Pancreas (tissue), 10 donors: ENCODE measurements at regions not wholly inside any gene's neighbourhood (a gene's known extent, or its start where the extent isn't known, plus 50 kb on each side); places are given as distances from the start of the nearest gene placed in this dataset.

Experiments
- ATAC-seq, 4 donors: fragments of 200-7000 bp; cut with Tn5 transposase; one replicate each; pipeline versions ENCODE4 v1.8.0 to v1.9.1; 2020; ENCODE audit warnings: mild to moderate bottlenecking in 4 of 4, moderate library complexity in 4 of 4
- DNase-seq, 6 donors: peaks; one replicate each; pipeline ENCODE4 v3.0.0-alpha.2; 2020
- FAIRE-seq: peaks from 2 replicates; lab custom pipeline; 2012; peaks lifted over from hg19 to GRCh38; lab: Jason Lieb, UNC
- H3K27ac ChIP-seq, 4 donors: fragments of 200-600 bp; sonication (generic); 1 replicate in 3 of 4; 2 replicates in 1 of 4; pipeline versions ENCODE4 v1.5.0 to v1.8.0; 2020
- H3K27me3 ChIP-seq, 4 donors: fragments of 200-600 bp; one replicate each; pipeline ENCODE4 v1.8.0; 2021
- H3K36me3 ChIP-seq, 3 donors: fragments of 200-600 bp; sonication (generic) in 1 of 3; one replicate each; pipeline versions ENCODE4 v1.5.0 to v1.8.0; 2020 to 2021
- H3K4me1 ChIP-seq, 3 donors: fragments of 200-600 bp; one replicate each; pipeline ENCODE4 v1.8.0; 2021
- H3K4me3 ChIP-seq, 4 donors: fragments of 200-600 bp; sonication (generic) in 2 of 4; one replicate each; pipeline versions ENCODE4 v1.5.0 to v1.8.0; 2020 to 2021
- H3K9me3 ChIP-seq, 4 donors: fragments of 200-600 bp; one replicate each; pipeline ENCODE4 v1.8.0; 2021
- WGBS, 2 donors: extraction: QIAGEN DNeasy Blood & Tissue Kit; methylation state at CpG; one replicate each; pipeline ENCODE4 v1.1.7; 2013; 5-methylcytosine and 5-hydroxymethylcytosine counted together
- intact Hi-C, 3 donors: fragments of 100-400 bp; cut with DNase I; formaldehyde crosslinking; loops; one replicate each; pipeline versions ENCODE4 v1.11.1 to v1.14.2; 2022
- TF ChIP-seq, protein P1 (sequence below), 4 donors: fragments of 200-600 bp; sonication (generic) in 3 of 4; IDR thresholded peaks; one replicate each; pipeline versions ENCODE4 v1.5.0 to v1.8.0; 2021; ENCODE audit warnings: antibody characterized with exemption in 4 of 4
- donor health status: healthy with polysubstance abuse.
- donor health status: DM: no; HTN: no; CAD: no; lungs with moderate emphysema.
- donor health status: DM: no; HTN: no; CAD: no.
- donor health status: control.
- donor health status: control.
- donor health status: Bipolar disorder and iron deficiency.
- donor health status: DM: yes; HTN: yes; CAD: no.
- donor health status: DM: no; HTN: no; CAD: no.
- donor health status: DM: no; HTN: no; CAD: no.
- donor health status: DM: yes; HTN: yes; CAD: no.

DNA sequence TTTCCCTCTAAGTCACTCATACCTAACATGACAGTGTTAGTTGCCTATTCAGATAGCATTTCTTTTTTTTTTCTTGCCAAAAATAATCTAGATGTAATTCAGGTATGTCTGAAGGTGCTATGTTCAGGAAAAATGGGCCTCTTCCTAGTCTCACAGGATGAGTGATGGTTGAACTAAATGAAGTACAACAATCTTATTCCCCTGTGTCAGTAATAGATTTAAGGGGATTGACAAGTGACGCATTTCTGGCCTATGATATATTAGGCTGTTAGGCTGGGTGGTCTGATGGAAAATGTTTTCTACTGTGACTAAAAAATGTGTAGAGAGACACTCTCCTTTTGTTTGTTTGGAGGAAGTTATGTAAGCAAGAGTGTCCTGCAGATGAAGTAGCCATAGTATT, 878.7 kb upstream of the SLITRK1 start:
- Histone ChIP-seq H3K27me3 (peaks cover 0 to 3% (median 0%) of the 10 kb centered on the region in 4 donors), H3K9me3 (no peaks in the 10 kb centered on the region), H3K4me3 (no peak overlapping the region), H3K4me1 (no peaks in the 10 kb centered on the region), H3K36me3 (no peaks in the 10 kb centered on the region), H3K27ac (no peak overlapping the region)
- FAIRE-seq = no peak
- whole genome bisulfite sequencing, 2 donors = 89 to 97% methylated on average over 1 of the region's 1 CpG
- intact Hi-C loops = no loop called here
- no peak for DNase-seq
- ATAC-seq = no peak
- TF ChIP-seq, protein P1, sequence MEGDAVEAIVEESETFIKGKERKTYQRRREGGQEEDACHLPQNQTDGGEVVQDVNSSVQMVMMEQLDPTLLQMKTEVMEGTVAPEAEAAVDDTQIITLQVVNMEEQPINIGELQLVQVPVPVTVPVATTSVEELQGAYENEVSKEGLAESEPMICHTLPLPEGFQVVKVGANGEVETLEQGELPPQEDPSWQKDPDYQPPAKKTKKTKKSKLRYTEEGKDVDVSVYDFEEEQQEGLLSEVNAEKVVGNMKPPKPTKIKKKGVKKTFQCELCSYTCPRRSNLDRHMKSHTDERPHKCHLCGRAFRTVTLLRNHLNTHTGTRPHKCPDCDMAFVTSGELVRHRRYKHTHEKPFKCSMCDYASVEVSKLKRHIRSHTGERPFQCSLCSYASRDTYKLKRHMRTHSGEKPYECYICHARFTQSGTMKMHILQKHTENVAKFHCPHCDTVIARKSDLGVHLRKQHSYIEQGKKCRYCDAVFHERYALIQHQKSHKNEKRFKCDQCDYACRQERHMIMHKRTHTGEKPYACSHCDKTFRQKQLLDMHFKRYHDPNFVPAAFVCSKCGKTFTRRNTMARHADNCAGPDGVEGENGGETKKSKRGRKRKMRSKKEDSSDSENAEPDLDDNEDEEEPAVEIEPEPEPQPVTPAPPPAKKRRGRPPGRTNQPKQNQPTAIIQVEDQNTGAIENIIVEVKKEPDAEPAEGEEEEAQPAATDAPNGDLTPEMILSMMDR (IDR thresholded peaks at IDR 0.05) = no peak

DNA sequence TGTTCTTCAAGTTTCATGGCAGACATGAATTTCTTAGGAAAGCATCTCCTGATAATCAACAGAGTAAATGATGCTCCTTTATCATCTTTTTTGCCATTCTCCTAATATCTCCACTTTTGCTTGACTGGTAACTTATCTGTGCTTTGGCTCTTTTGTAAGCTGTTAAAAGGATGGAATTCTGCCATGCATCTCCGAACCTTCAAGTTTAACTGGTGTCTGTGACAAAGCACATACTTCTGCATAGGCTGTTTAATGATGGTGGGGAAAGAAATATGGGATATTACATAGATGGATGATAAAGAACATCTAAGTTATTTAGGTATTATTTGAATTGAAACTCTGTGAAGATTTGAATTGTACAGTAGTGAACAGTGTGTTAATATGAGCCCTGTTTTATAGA, 866.9 kb upstream of the SLITRK1 start:
- Histone ChIP-seq H3K4me3 (no peak overlapping the region), H3K36me3 (no peaks in the 10 kb centered on the region), H3K27ac (no peak overlapping the region), H3K4me1 (no peaks in the 10 kb centered on the region), H3K9me3 (no peaks in the 10 kb centered on the region), H3K27me3 (no peaks in the 10 kb centered on the region)
- FAIRE-seq (no peak), DNase-seq (no peak), ATAC-seq (no peak)
- intact Hi-C loops = no loop called here
- TF ChIP-seq, protein P1 (IDR thresholded peaks at IDR 0.05) = no peak
- WGBS, 2 donors = 48 to 73% methylated on average over 1 of the region's 1 CpG

DNA sequence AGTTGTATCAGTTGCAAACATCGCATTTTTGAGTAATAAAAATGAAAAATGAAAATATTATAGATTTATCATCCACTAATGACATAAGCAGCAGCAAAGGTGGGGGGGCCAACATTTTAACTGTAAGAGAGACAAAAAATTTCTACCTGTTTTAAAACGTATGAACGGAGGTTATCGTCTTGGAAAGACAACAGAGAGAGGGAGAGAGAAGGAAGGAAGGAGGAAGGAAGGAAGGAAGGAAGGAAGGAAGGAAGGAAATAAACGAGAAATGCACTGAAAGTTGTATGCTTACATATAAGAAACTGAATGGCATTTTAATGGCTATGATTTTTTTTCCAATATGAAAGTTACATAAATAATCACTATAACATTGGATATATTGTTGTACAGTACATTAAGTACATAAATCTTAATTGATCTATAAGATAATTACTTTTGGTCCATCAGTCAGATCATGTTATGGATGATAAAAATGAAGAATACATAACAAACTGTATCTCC, 862.8 kb upstream of the SLITRK1 start:
- ATAC-seq (no peak), FAIRE-seq (no peak), DNase-seq (no peak)
- TF ChIP-seq, protein P1 (IDR thresholded peaks at IDR 0.05) = no peak
- no peaks in the 10 kb centered on the region for H3K9me3 ChIP-seq
- H3K27me3 ChIP-seq = no peaks in the 10 kb centered on the region
- H3K4me1 ChIP-seq = no peaks in the 10 kb centered on the region
- WGBS, 2 donors = 64 to 81% methylated on average over 5 of the region's 5 CpGs
- intact Hi-C loops = no loop called here
- H3K4me3 ChIP-seq = no peak overlapping the region
- no peak overlapping the region for H3K27ac ChIP-seq
- no peaks in the 10 kb centered on the region for H3K36me3 ChIP-seq

- no peak for FAIRE-seq
These were observed 861.9 kb upstream of the SLITRK1 start for GRCh38 chr13:84744203-84744602.

GRCh38 chr13:84741253-84741652, 859.0 kb upstream of the SLITRK1 start:
- no peaks in the 10 kb centered on the region for H3K36me3 ChIP-seq
- no peak for FAIRE-seq
- intact Hi-C loops = no loop called here

More at GRCh38 chr13:84744203-84744602, 861.9 kb upstream of the SLITRK1 start:
- WGBS, 2 donors = 51 to 81% methylated on average over 1 of the region's 1 CpG
- H3K4me3 ChIP-seq = no peak overlapping the region
- intact Hi-C loops = no loop called here
- H3K4me1 ChIP-seq = no peaks in the 10 kb centered on the region
- TF ChIP-seq, protein P1 (IDR thresholded peaks at IDR 0.05) = no peak
- no peaks in the 10 kb centered on the region for H3K36me3 ChIP-seq
- H3K27me3 ChIP-seq = no peaks in the 10 kb centered on the region
- no peak overlapping the region for H3K27ac ChIP-seq
- DNase-seq = no peak
- no peak for ATAC-seq
- no peaks in the 10 kb centered on the region for H3K9me3 ChIP-seq

More at GRCh38 chr13:84741253-84741652, 859.0 kb upstream of the SLITRK1 start:
- TF ChIP-seq, protein P1 (IDR thresholded peaks at IDR 0.05) = no peak
- H3K9me3 ChIP-seq = no peaks in the 10 kb centered on the region
- DNase-seq (no peak), ATAC-seq (no peak)
- H3K4me3 ChIP-seq = no peak overlapping the region
- no peak overlapping the region for H3K27ac ChIP-seq
- no peaks in the 10 kb centered on the region for H3K4me1 ChIP-seq
- H3K27me3 ChIP-seq = no peaks in the 10 kb centered on the region
